NCI-H2171 treated with DMSO at 0.1 percent for 48 hours (cell line): ENCODE measurements at regions not wholly inside any gene's neighbourhood (a gene's known extent, or its start where the extent isn't known, plus 50 kb on each side); places are given as distances from the start of the nearest gene placed in this dataset.

ENCODE experiments used
- DNase-seq: peaks from one replicate; lab custom pipeline; 2025; lab: John Stamatoyannopoulos, UW

GRCh38 chr2:216911008-216911407, 51.1 kb upstream of the TNP1 start:
- DNase-seq, result peak; percentile 63

- peak; percentile 48 for DNase-seq
Observed at GRCh38 chr2:216909541-216910210, 49.8 kb upstream of the TNP1 start.
